Femur (tissue), 1 donor: ENCODE measurements at regions not wholly inside any gene's neighbourhood (a gene's known extent, or its start where the extent isn't known, plus 50 kb on each side); places are given as distances from the start of the nearest gene placed in this dataset.
"Not testable (repeated sequence)": the region's sequence is repeated elsewhere in the genome, so short reads cannot be mapped to it uniquely, and the experiment has no call there.

ENCODE experiments used
- DNase-seq: peaks from one replicate; pipeline ENCODE4 v3.0.0-alpha.2; 2017

- not testable (repeated sequence) for DNase-seq
Measured at GRCh38 chr4:131738991-131739390, 1410.1 kb upstream of the PCDH10 start.

DNA sequence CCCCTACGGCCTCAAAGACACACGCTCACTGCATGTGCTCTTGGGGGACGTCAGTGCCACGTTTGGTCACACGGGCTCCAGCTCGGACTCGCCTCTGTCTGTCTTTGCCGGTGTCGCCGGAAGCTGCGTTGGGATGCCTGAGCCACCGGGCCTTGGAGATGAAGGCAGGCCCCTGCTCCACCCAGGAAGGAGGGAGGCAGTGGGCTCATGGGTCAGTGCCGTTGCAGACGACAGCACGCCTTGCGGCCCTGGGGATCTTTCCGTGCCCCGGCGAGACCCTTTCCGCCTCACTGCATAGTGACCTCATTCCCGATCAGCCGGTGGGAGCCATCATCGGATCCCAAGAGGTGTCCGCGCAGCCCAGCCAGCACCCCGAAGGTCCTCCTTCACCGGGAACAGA lies 1407.3 kb upstream of the PCDH10 start:
- not testable (repeated sequence) for DNase-seq

- DNase-seq, result not testable (repeated sequence)
Measured at GRCh38 chr4:131742536-131743205, 1406.4 kb upstream of the PCDH10 start.

- DNase-seq, result not testable (repeated sequence)
Measured at GRCh38 chr4:131743348-131743747, 1405.7 kb upstream of the PCDH10 start.

- not testable (repeated sequence) for DNase-seq
Measured at GRCh38 chr4:131747203-131747602, 1401.9 kb upstream of the PCDH10 start.

GRCh38 chr4:131749224-131749623 lies 1399.9 kb upstream of the PCDH10 start:
- DNase-seq, result not testable (repeated sequence)

DNA sequence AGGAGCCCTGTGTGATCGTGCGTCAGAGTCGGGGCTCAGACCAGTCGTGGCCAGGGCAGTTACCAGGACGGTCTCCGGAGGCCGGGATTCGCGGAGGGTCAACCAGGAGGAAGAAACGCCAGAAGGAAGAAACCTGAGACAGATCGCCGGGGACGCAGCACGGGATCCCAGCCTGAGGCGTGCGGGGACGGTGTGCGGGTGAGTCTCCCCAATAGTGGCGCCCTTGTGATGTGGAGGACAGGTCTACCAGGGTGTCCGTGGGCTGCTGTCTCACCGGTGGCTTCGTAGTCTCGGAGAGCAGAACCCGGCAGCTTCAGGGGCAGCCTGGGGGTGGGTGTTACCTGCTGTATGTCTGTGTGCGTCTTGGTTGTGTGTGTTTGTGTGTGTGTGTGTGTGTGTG lies 1399.1 kb upstream of the PCDH10 start:
- not testable (repeated sequence) for DNase-seq

- DNase-seq, result not testable (repeated sequence)
Measured at GRCh38 chr4:131750469-131750868, 1398.6 kb upstream of the PCDH10 start.

- DNase-seq, result not testable (repeated sequence)
Measured at GRCh38 chr4:131762234-131762633, 1386.9 kb upstream of the PCDH10 start.

DNA sequence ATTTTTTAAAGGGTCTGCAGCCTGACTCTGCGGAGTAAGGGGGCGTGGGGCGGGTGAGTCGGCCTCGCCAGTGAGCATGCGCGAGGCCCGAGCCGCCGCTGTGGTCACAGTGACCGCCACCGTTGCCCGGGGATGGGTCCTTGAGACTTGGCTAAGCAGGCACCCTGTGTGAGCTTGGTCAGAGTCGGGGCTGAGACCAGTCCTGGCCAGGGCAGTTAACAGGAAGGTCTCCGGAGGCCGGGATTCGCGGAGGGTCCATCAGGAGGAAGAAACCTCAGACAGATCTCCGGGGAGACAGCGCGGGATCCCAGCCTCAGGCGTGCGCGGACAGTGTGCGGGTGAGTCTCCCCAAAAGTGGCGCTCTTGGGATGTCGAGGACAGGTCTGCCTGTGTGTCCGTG lies 1384.4 kb upstream of the PCDH10 start:
- DNase-seq, result no peak

DNA sequence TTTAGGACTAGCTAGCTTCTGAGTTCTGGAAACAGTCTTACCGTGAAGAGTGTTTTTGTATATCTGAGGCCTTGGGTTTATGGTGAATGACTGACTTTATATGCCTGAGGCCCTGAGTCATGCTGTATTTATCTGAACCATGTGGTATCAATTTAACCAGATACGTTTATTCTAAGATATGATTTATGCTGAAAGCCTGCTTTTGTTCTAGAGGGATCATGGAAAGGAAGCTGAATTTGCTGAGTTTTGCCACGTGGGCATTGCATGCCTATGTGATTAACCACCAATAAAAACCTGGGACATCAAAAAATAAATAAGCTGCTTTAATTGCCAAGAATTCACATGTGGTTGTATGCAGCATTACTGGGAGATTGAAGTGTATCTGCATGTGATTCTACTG lies 1374.7 kb upstream of the PCDH10 start:
- DNase-seq, result not testable (repeated sequence)

DNA sequence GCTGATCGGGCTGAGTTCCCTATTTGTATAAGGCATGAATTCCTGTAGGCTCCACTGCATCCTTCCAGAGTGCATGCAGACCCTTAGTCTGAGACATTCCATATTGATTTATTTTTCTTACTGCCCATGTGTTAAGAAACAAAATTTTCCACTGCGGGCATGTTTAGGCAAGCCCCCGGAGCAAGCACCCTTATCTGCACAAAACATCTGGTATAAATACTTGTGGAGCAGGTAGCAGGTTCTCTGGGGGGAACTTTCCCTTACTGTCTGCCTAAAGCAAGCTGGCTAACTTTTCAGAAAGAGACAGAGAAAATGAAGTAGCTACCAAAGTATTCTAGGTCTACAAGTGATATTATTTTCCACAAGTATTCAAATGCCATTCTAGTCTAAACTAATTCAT lies 1338.5 kb upstream of the PCDH10 start:
- not testable (repeated sequence) for DNase-seq
